ENCODE measurements at regions not wholly inside any gene's neighbourhood (a gene's known extent, or its start where the extent isn't known, plus 50 kb on each side); places are given as distances from the start of the nearest gene placed in this dataset.
A peak's percentile ranks its signal among the peaks of the same experiment; 100 is the strongest.

- DNase-seq (ENCODE audit: low read depth): no peak
Observed at GRCh38 chr17:71361656-71362450, 759.0 kb upstream of the SOX9 start.

DNA sequence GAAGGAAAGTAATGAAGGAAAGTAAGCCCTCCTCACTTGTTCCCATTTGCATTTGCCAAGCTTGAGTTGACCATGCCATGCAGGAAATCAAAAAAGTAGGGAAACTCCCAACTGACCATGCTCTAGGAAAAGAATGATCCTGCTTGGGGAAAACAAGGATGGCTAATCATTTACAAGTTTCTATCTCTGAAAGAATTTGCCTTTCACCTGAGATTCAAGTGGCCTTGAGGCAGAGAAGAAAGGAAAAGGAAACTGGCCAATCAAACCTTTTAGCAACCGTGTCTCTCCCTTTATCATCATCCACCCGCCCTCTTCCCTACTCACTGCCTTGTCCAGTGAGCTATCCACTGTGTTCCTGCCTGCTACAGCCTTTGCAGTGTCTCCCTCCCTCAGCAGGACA, 757.2 kb upstream of the SOX9 start:
- DNase-seq (ENCODE audit: low read depth): no peak

DNA sequence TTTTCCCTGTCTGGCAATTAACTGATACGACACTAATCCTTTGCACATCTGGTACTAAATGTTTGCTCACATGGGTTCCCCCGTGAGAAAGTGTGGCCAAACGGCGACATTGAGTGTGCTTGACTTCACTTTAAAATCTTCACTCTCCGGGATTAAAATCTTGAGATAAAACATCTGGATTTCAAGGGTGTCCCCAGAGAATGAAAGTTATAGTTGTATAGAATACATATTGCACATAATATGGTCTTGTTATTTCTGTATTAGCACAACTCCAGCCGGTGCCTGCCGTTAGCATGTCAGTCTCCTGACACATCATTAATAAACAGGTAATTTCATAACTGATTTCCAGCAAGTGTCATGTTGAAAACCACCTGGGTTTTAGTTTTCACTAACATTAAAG, 749.0 kb upstream of the SOX9 start:
- no peak for DNase-seq (ENCODE audit: low read depth)

DNA sequence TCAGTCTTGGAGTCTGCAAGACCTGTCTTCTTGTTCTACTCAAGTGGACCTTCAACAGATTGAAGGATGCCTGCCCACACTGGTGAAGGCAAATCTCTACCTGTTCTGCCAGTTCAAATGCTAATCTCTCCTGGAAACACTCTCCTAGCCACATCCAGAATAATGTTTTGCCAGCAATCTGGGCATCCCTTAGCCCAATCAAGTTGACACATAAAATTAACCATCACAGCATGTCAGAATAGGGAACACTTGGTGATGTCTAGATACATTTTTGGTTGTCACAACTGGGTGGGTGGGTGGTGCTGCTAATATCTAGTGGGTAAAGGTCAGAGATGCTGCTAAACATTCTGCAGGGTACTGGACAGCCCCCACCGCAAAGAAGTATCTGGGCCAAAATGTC, 744.9 kb upstream of the SOX9 start:
- DNase-seq (ENCODE audit: low read depth): no peak

DNA sequence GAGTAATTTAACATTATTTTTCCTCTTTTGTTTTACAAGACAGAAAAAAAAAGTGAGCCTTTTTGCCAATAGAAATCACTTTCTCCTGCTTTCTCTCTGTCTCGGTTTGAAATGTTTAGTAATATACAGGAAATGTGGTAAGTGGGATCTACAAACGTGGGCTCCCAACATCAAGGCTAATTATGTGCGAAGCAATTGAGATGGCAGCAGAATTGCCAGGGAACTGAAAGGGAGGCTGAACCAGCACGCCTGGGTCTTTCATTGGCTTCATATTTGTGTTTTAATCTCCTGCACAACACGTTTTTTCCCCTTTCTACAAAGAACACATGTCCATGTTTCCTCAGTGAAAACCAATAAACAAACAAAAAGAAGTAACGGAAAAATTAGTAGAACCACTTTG, 743.9 kb upstream of the SOX9 start:
- no peak for DNase-seq (ENCODE audit: low read depth)

DNA sequence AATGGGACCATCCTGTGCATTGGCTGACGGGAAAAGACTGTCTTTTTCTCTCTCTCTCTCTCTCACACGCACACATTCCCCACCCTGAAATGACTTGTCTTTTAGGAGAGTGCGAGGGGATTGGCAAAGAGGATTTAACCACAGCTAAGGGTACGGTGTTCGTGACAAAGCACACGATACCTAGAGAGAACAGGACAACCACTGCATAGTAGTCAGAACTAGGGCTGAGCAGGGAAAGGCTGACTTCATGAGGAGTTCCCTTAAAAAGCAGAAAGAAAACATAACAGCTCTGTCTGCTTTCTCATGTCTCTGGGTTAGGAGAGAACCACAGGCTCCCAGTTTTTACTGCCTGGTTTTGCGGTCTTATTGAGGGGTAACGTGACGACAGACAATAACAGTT, 742.8 kb upstream of the SOX9 start:
- no peak for DNase-seq (ENCODE audit: low read depth)

DNA sequence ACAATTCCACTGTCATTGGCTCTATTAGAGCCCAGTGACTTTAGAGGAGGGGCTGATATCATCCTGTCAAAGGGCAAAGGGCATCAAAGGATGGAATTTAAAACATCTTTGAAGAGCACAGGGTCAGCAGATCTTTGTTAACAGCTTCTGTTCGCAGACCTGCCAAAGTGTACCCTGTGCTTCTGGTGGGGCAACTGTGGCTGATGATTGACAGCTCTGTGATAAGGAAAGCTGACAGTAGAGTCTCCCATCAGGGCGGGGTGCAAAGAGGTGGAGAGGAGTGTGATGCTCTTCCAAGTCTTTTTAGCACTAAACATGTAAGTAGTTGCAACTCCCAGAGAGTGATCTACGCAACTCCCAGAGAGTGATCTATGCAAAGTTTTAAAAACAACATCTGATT, 742.1 kb upstream of the SOX9 start:
- DNase-seq (ENCODE audit: low read depth): no peak

GRCh38 chr17:71379512-71379911, 741.3 kb upstream of the SOX9 start:
- no peak for DNase-seq (ENCODE audit: low read depth)

- no peak for DNase-seq (ENCODE audit: low read depth)
Observed at GRCh38 chr17:71380535-71380934, 740.3 kb upstream of the SOX9 start.

GRCh38 chr17:71380936-71381335, 739.9 kb upstream of the SOX9 start:
- no peak for DNase-seq (ENCODE audit: low read depth)

GRCh38 chr17:71383091-71383490, 737.7 kb upstream of the SOX9 start:
- DNase-seq (ENCODE audit: low read depth): no peak

GRCh38 chr17:71387456-71387855, 733.4 kb upstream of the SOX9 start:
- DNase-seq (ENCODE audit: low read depth): no peak

GRCh38 chr17:71392715-71393567, 727.9 kb upstream of the SOX9 start:
- no peak for DNase-seq (ENCODE audit: low read depth)

GRCh38 chr17:71395901-71396300, 724.9 kb upstream of the SOX9 start:
- DNase-seq (ENCODE audit: low read depth): no peak

- DNase-seq (ENCODE audit: low read depth): no peak
Observed at GRCh38 chr17:71396711-71397110, 724.1 kb upstream of the SOX9 start.

DNA sequence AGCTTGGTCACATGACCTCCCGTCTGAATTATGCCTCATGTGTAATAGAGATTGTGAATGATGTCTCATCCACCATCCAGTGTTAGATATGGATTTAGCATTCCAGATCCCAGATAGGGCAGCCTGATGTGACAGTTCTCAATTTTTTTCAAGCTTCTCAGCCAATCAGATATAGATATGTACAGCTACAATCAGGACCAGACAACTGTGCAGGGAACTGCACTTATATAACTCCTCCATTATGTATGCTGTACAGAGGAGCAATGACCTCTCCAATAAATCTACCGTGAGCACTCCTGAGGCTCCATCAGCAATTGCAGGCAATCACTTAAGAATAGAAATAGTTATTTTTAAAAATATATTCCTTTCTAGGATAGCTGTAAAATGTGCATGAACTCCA, 722.8 kb upstream of the SOX9 start:
- DNase-seq (ENCODE audit: low read depth): no peak

- DNase-seq (ENCODE audit: low read depth): peak; percentile 34
Observed at GRCh38 chr17:71398800-71399219, 722.0 kb upstream of the SOX9 start.

DNA sequence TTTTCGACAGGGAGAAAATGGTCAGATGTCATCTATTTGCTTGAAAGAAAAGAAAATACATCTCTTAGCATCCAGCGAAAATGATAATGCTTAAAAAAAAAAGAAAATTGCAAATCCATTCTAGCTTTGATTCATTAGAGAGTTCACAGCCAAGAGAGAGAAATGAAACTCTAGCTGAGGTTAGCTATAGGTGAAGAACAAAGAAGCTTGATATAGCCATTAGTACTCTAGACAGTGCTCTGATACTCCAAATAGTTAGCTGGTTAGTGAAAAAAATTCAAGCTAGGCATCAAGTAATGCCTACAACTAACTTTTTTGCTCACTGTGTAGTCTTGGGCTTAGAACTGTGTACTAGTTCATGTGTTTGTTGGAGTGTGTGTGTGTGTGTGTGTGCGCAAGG, 721.6 kb upstream of the SOX9 start:
- DNase-seq (ENCODE audit: low read depth): no peak

- DNase-seq (ENCODE audit: low read depth): no peak
Observed at GRCh38 chr17:71399649-71400048, 721.2 kb upstream of the SOX9 start.

DNA sequence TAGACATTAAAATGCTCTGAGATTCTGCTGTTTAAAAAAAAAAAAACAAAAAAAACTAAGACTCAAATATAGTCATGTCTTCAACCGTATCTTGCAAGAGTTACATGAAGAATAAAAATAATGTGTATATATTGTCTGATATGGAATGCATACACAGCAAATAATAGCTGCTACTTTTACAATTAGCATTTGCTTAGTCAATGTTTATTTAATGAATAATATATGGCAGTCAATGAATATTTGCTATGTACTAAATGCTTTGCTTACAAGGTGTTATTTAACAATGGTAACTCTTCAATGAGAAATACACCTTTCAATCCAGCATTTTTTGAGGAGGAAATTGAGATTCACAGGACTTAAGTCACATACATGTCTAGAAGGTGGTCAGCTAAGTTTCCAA, 718.8 kb upstream of the SOX9 start:
- DNase-seq (ENCODE audit: low read depth): no peak

- DNase-seq (ENCODE audit: low read depth): no peak
Observed at GRCh38 chr17:71402661-71403141, 718.1 kb upstream of the SOX9 start.

DNA sequence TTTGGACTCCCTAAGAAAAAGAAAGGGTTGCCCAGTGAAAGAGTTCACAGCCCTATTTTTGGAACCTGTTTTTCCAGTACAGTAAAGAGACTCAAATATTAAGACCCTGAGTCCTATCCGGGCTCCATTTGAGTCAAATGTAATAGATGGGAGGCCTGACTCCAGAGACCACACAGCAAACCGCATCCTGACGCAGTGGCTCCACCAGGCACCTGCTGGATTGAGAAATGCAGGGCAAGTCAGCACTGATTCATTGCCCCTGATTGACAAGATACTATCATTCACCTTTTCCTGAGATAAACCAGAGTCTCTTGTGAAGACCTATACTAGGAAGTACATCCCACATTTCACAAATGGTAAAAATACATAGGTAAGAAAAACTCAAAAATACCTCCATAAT, 715.7 kb upstream of the SOX9 start:
- no peak for DNase-seq (ENCODE audit: low read depth)

GRCh38 chr17:71407981-71408380, 712.8 kb upstream of the SOX9 start:
- DNase-seq (ENCODE audit: low read depth): no peak
